ENCODE measurements at regions not wholly inside any gene's neighbourhood (a gene's known extent, or its start where the extent isn't known, plus 50 kb on each side); places are given as distances from the start of the nearest gene placed in this dataset.

GRCh38 chr4:137378821-137379220, 153.5 kb downstream of the PCDH18 start:
- TF ChIP-seq, protein P1, sequence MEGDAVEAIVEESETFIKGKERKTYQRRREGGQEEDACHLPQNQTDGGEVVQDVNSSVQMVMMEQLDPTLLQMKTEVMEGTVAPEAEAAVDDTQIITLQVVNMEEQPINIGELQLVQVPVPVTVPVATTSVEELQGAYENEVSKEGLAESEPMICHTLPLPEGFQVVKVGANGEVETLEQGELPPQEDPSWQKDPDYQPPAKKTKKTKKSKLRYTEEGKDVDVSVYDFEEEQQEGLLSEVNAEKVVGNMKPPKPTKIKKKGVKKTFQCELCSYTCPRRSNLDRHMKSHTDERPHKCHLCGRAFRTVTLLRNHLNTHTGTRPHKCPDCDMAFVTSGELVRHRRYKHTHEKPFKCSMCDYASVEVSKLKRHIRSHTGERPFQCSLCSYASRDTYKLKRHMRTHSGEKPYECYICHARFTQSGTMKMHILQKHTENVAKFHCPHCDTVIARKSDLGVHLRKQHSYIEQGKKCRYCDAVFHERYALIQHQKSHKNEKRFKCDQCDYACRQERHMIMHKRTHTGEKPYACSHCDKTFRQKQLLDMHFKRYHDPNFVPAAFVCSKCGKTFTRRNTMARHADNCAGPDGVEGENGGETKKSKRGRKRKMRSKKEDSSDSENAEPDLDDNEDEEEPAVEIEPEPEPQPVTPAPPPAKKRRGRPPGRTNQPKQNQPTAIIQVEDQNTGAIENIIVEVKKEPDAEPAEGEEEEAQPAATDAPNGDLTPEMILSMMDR (IDR thresholded peaks at IDR 0.05) = no peak
- no peak for TF ChIP-seq POLR2A (IDR thresholded peaks at IDR 0.05)
